IMR-90 (cell line): ENCODE measurements at regions not wholly inside any gene's neighbourhood (a gene's known extent, or its start where the extent isn't known, plus 50 kb on each side); places are given as distances from the start of the nearest gene placed in this dataset.

Experiments used
- ATAC-seq: fragments of 200-7000 bp; cut with Tn5 transposase; 2 replicates; pipeline ENCODE4 v1.9.1; 2020; ENCODE audit warnings: low read depth, mild to moderate bottlenecking, moderate library complexity
- BruUV-seq: library from RNA; stranded (reverse); fragments of 400-500 nt; replicated peaks from 2 replicates; lab custom pipeline; 2021; lab: Mats Ljungman, UMichigan
- CTCF ChIA-PET: fragments of 300-600 bp; formaldehyde crosslinking; extraction: SDS; loops from one replicate; lab custom pipeline; 2021; ENCODE audit warnings: antibody characterized with exemption; lab: Yijun Ruan, JAX
- POLR2A ChIA-PET: fragments of 300-600 bp; sonication (Branson Sonifier 250); formaldehyde crosslinking; loops from one replicate; lab custom pipeline; 2022; ENCODE audit warnings: antibody characterized with exemption; ENCODE audit not compliant: unreplicated experiment; lab: Charles Lee
- DNase-seq: peaks from one replicate; pipeline ENCODE4 v3.0.0; 2013
- H2AFZ ChIP-seq: replicated peaks from 2 replicates; pipeline ENCODE3; 2013; ENCODE audit warnings: low read length, mild to moderate bottlenecking; ENCODE audit not compliant: poor library complexity
- H2AK5ac ChIP-seq: 2 replicates; pipeline ENCODE4 v1.6.1; 2013; ENCODE audit warnings: low read depth, low read length, inconsistent platforms
- H2AK9ac ChIP-seq: replicated peaks from 2 replicates; pipeline ENCODE3; 2013; ENCODE audit warnings: mild to moderate bottlenecking, low read depth, low read length, moderate library complexity; ENCODE audit not compliant: poor library complexity
- H2BK120ac ChIP-seq: 2 replicates; pipeline ENCODE4 v1.6.1; 2013; ENCODE audit warnings: low read depth, low read length, inconsistent platforms
- H2BK15ac ChIP-seq: 3 replicates; pipeline ENCODE4 v1.6.1; 2013; ENCODE audit warnings: low read depth, low read length, inconsistent platforms
- H2BK20ac ChIP-seq: 2 replicates; pipeline ENCODE4 v1.6.1; 2013; ENCODE audit warnings: low read depth, mild to moderate bottlenecking, inconsistent platforms, low read length, moderate library complexity
- H2BK5ac ChIP-seq: 2 replicates; pipeline ENCODE4 v1.6.1; 2013; ENCODE audit warnings: mild to moderate bottlenecking, low read depth, low read length, inconsistent platforms; ENCODE audit not compliant: poor library complexity, severe bottlenecking
- H3K14ac ChIP-seq: replicated peaks from 2 replicates; pipeline ENCODE4 v1.6.1; 2013; ENCODE audit warnings: low read depth, low read length, inconsistent platforms
- H3K18ac ChIP-seq: 2 replicates; pipeline ENCODE4 v1.6.1; 2013; ENCODE audit warnings: low read depth, low read length, control low read depth
- H3K23ac ChIP-seq: 2 replicates; pipeline ENCODE4 v1.6.1; 2013; ENCODE audit warnings: low read depth, low read length, inconsistent platforms
- H3K27ac ChIP-seq: 2 replicates; pipeline ENCODE4 v1.5.1; 2013; ENCODE audit warnings: mild to moderate bottlenecking, control low read depth, low read length; ENCODE audit not compliant: insufficient read depth
- H3K27me3 ChIP-seq: 2 replicates; pipeline ENCODE4 v1.6.1; 2013; ENCODE audit warnings: low read length; ENCODE audit not compliant: control insufficient read depth, insufficient read depth
- H3K36me3 ChIP-seq: 2 replicates; pipeline ENCODE4 v1.6.1; 2013; ENCODE audit warnings: low read length, mixed read lengths; ENCODE audit not compliant: control insufficient read depth, insufficient read depth
- H3K4ac ChIP-seq: 2 replicates; pipeline ENCODE4 v1.6.1; 2013; ENCODE audit warnings: low read depth, low read length, inconsistent platforms
- H3K4me1 ChIP-seq: 2 replicates; pipeline ENCODE4 v1.6.1; 2013; ENCODE audit warnings: low read length, mixed read lengths; ENCODE audit not compliant: control insufficient read depth, insufficient read depth
- H3K4me2 ChIP-seq: 2 replicates; pipeline ENCODE4 v1.6.1; 2013; ENCODE audit warnings: low read depth, mild to moderate bottlenecking, control low read depth, low read length, moderate library complexity
- H3K4me3 ChIP-seq: 2 replicates; pipeline ENCODE4 v1.5.1; 2013; ENCODE audit warnings: low read depth, mild to moderate bottlenecking, control low read depth, low read length, moderate library complexity; ENCODE audit not compliant: insufficient read depth
- H3K56ac ChIP-seq: 2 replicates; pipeline ENCODE4 v1.6.1; 2013; ENCODE audit warnings: low read length, inconsistent platforms; ENCODE audit not compliant: insufficient read depth; ENCODE audit errors: extremely low read depth
- H3K79me1 ChIP-seq, 2 experiments: 2 replicates each; pipeline ENCODE4 v1.6.1; 2013; ENCODE audit warnings: low read length in 2 of 2, inconsistent platforms in 1 of 2, low read depth in 1 of 2
- H3K9ac ChIP-seq: 2 replicates; pipeline ENCODE4 v1.6.1; 2013; ENCODE audit warnings: low read depth, low read length, control low read depth
- H3K9me1 ChIP-seq: 2 replicates; pipeline ENCODE4 v1.6.1; 2013; ENCODE audit warnings: low read length, inconsistent platforms; ENCODE audit not compliant: insufficient read depth
- H3K9me3 ChIP-seq: 2 replicates; pipeline ENCODE4 v1.6.1; 2013; ENCODE audit warnings: low read length; ENCODE audit not compliant: control insufficient read depth, insufficient read depth
- H4K20me1 ChIP-seq: 2 replicates; pipeline ENCODE4 v1.6.1; 2013; ENCODE audit warnings: low read length, inconsistent platforms; ENCODE audit not compliant: insufficient read depth
- H4K5ac ChIP-seq: 2 replicates; pipeline ENCODE4 v1.6.1; 2013; ENCODE audit warnings: mild to moderate bottlenecking, low read depth, low read length, control low read depth
- H4K8ac ChIP-seq, 2 experiments: 2 replicates each; pipeline ENCODE4 v1.6.1; 2013; ENCODE audit warnings: low read depth in 2 of 2, low read length in 2 of 2, control low read depth in 1 of 2, inconsistent platforms in 1 of 2
- H4K91ac ChIP-seq: 2 replicates; pipeline ENCODE4 v1.6.1; 2013; ENCODE audit warnings: low read depth, low read length, inconsistent platforms; ENCODE audit not compliant: insufficient read depth
- CEBPB ChIP-seq: IDR thresholded peaks from 2 replicates; pipeline ENCODE4 v1.6.1; 2012; ENCODE audit warnings: low read depth, low read length, improper control_type of control experiment
- CHD1 ChIP-seq: IDR thresholded peaks from 2 replicates; pipeline ENCODE4 v1.6.1; 2012; ENCODE audit warnings: low read depth, low read length, improper control_type of control experiment
- ELK1 ChIP-seq: fragments of 150-350 bp; IDR thresholded peaks from 2 replicates; pipeline ENCODE4 v1.6.1; 2016; ENCODE audit warnings: low read depth, mild to moderate bottlenecking, low read length, moderate library complexity, borderline replicate concordance
- FOS ChIP-seq: fragments of 150-350 bp; IDR thresholded peaks from 2 replicates; pipeline ENCODE4 v1.6.1; 2016; ENCODE audit warnings: low read depth, low read length
- MAFK ChIP-seq: IDR thresholded peaks from 2 replicates; pipeline ENCODE4 v1.6.1; 2012; ENCODE audit warnings: low read depth, low read length, improper control_type of control experiment
- MAZ ChIP-seq: IDR thresholded peaks from 2 replicates; pipeline ENCODE4 v1.6.1; 2012; ENCODE audit warnings: low read depth, mild to moderate bottlenecking, low read length, improper control_type of control experiment, moderate library complexity, borderline replicate concordance
- MXI1 ChIP-seq: IDR thresholded peaks from 2 replicates; pipeline ENCODE4 v1.6.1; 2012; ENCODE audit warnings: low read depth, mild to moderate bottlenecking, low read length, moderate library complexity, borderline replicate concordance
- NFE2L2 ChIP-seq: fragments of 150-350 bp; IDR thresholded peaks from 2 replicates; pipeline ENCODE4 v1.6.1; 2016; ENCODE audit warnings: low read depth, mild to moderate bottlenecking, low read length
- RAD21 ChIP-seq: IDR thresholded peaks from 2 replicates; pipeline ENCODE4 v1.6.1; 2012; ENCODE audit warnings: low read length, improper control_type of control experiment
- RCOR1 ChIP-seq: IDR thresholded peaks from 2 replicates; pipeline ENCODE4 v1.6.1; 2012; ENCODE audit warnings: mild to moderate bottlenecking, low read length, improper control_type of control experiment; ENCODE audit not compliant: insufficient replicate concordance
- RFX5 ChIP-seq: IDR thresholded peaks from 2 replicates; pipeline ENCODE4 v1.8.0; 2012; ENCODE audit warnings: low read depth, mild to moderate bottlenecking, low read length, moderate library complexity
- SMC3 ChIP-seq: fragments of 150-350 bp; IDR thresholded peaks from 2 replicates; pipeline ENCODE4 v1.6.1; 2016; ENCODE audit warnings: low read depth, mild to moderate bottlenecking, antibody characterized with exemption, low read length, moderate library complexity
- WGBS, 2 experiments: methylation state at CpG; one replicate each; pipeline versions ENCODE4 v1.1.5 to v1.1.7; 2013; ENCODE audit warnings: missing lambda C conversion rate in 2 of 2; ENCODE audit not compliant: insufficient read length in 1 of 2; ENCODE audit errors: extremely low coverage in 2 of 2; 5-methylcytosine and 5-hydroxymethylcytosine counted together
- dilution Hi-C: fragments of 300-500 bp; cut with HindIII; formaldehyde crosslinking; loops from one replicate; pipeline ENCODE4 v1.14.3; 2018; ENCODE audit warnings: low sequenced_read_pairs; ENCODE audit not compliant: unreplicated experiment
- in situ Hi-C: fragments of 300-500 bp; cut with MboI; formaldehyde crosslinking; loops from 3 replicates; pipeline ENCODE4 v1.14.3; 2019; ENCODE audit warnings: low sequenced_read_pairs, inconsistent platforms, mixed read lengths
- intact Hi-C: fragments of 100-400 bp; cut with micrococcal nuclease; formaldehyde crosslinking; loops from 2 replicates; pipeline ENCODE4 v1.10.0; 2022

GRCh38 chr12:91460469-91460868 lies 277.9 kb upstream of the DCN start:
- TF ChIP-seq MAFK (no peak), RCOR1 (no peak), MXI1 (no peak), RFX5 (no peak), CEBPB (no peak), RAD21 (no peak), FOS (no peak), ELK1 (no peak), SMC3 (no peak), CHD1 (no peak), NFE2L2 (no peak), MAZ (no peak)
- no peak overlapping the region for H2BK15ac ChIP-seq
- intact Hi-C loops = no loop called here
- DNase-seq = no peak
- H3K23ac ChIP-seq = no peak overlapping the region
- no peak overlapping the region for H2AFZ ChIP-seq
- H3K27ac ChIP-seq = no peak overlapping the region
- H3K9ac ChIP-seq = no peak overlapping the region
- no peak overlapping the region for H4K5ac ChIP-seq
- no TSS peak for BruUV-seq
- H3K18ac ChIP-seq = no peak overlapping the region
- no peak for ATAC-seq
- H3K14ac ChIP-seq = no peak overlapping the region
- H2AK9ac ChIP-seq = no peak overlapping the region
- dilution Hi-C loops = no loop called here
- no peak overlapping the region for H2BK20ac ChIP-seq
- no peaks in the 10 kb centered on the region for H3K4me1 ChIP-seq
- no peak overlapping the region for H4K8ac ChIP-seq
- no peaks in the 10 kb centered on the region for H3K79me1 ChIP-seq
- POLR2A ChIA-PET = no interaction called here
- CTCF ChIA-PET = no interaction called here
- H4K20me1 ChIP-seq = no peaks in the 10 kb centered on the region
- H3K36me3 ChIP-seq = no peaks in the 10 kb centered on the region
- no peaks in the 10 kb centered on the region for H3K9me3 ChIP-seq
- H2AK5ac ChIP-seq = no peak overlapping the region
- H2BK120ac ChIP-seq = no peak overlapping the region
- in situ Hi-C loops = no loop called here
- no peak overlapping the region for H3K4me2 ChIP-seq
- no peak overlapping the region for H3K4me3 ChIP-seq
- H4K91ac ChIP-seq = no peak overlapping the region
- H2BK5ac ChIP-seq = no peak overlapping the region
- H3K27me3 ChIP-seq = peaks cover 4% of the 10 kb centered on the region; the same call in 1 of the 2 replicates
- WGBS, 2 experiments = no CpG with 5 or more reads among the region's 1 CpG
- H3K56ac ChIP-seq = no peak overlapping the region
- no peaks in the 10 kb centered on the region for H3K9me1 ChIP-seq
- no peak overlapping the region for H3K4ac ChIP-seq
